GM12891 (cell line): ENCODE measurements at regions not wholly inside any gene's neighbourhood (a gene's known extent, or its start where the extent isn't known, plus 50 kb on each side); places are given as distances from the start of the nearest gene placed in this dataset.

Experiments
- PAX5 ChIP-seq: IDR thresholded peaks from 2 replicates; pipeline ENCODE4 v1.6.1; 2011; ENCODE audit warnings: low read length, moderate library complexity, mild to moderate bottlenecking; ENCODE audit not compliant: insufficient read depth, severe bottlenecking
- POLR2A ChIP-seq: IDR thresholded peaks from 2 replicates; pipeline ENCODE4 v1.6.1; 2011; ENCODE audit warnings: low read depth, low read length, control low read depth
- POLR2AphosphoS5 ChIP-seq: IDR thresholded peaks from 2 replicates; pipeline ENCODE4 v1.6.1; 2011; ENCODE audit warnings: low read depth, low read length, control low read depth
- SPI1 ChIP-seq: IDR thresholded peaks from 2 replicates; pipeline ENCODE4 v1.6.1; 2011; ENCODE audit warnings: low read depth, low read length, control low read depth
- TAF1 ChIP-seq: IDR thresholded peaks from 2 replicates; pipeline ENCODE4 v1.6.1; 2011; ENCODE audit warnings: low read depth, low read length, control low read depth

- no peak for TF ChIP-seq POLR2A
- TF ChIP-seq TAF1: no peak
- no peak for TF ChIP-seq POLR2AphosphoS5
- no peak for TF ChIP-seq SPI1
- TF ChIP-seq PAX5: no peak
These were observed 53.7 kb upstream of the BCOR start for GRCh38 chrX:40151211-40152172.
